Neuronal stem cell (in vitro differentiated cells): ENCODE measurements at regions not wholly inside any gene's neighbourhood (a gene's known extent, or its start where the extent isn't known, plus 50 kb on each side); places are given as distances from the start of the nearest gene placed in this dataset.
A peak's percentile ranks its signal among the peaks of the same experiment; 100 is the strongest.

ENCODE experiments used
- DNase-seq: peaks from one replicate; pipeline ENCODE4 v3.0.0-alpha.2; 2013; ENCODE audit warnings: low spot score
- H2AFZ ChIP-seq: one replicate; pipeline ENCODE4 v1.6.1; 2013; ENCODE audit warnings: mild to moderate bottlenecking, low read length, inconsistent platforms
- H2AK5ac ChIP-seq: 2 replicates; pipeline ENCODE4 v1.6.1; 2013; ENCODE audit warnings: low read depth, mild to moderate bottlenecking, inconsistent platforms, low read length, moderate library complexity, mixed read lengths
- H2BK120ac ChIP-seq: 2 replicates; pipeline ENCODE4 v1.6.1; 2013; ENCODE audit warnings: low read depth, mild to moderate bottlenecking, inconsistent platforms, low read length, moderate library complexity, mixed read lengths
- H2BK12ac ChIP-seq: one replicate; pipeline ENCODE4 v1.6.1; 2013; ENCODE audit warnings: low read length, inconsistent platforms
- H2BK15ac ChIP-seq: 2 replicates; pipeline ENCODE4 v1.6.1; 2013; ENCODE audit warnings: mild to moderate bottlenecking, low read length, inconsistent platforms, mixed read lengths
- H2BK5ac ChIP-seq: one replicate; pipeline ENCODE4 v1.6.1; 2013; ENCODE audit warnings: inconsistent platforms, mild to moderate bottlenecking, low read length, moderate library complexity
- H3K14ac ChIP-seq: one replicate; pipeline ENCODE4 v1.6.1; 2013; ENCODE audit warnings: low read length, inconsistent platforms
- H3K18ac ChIP-seq: 2 replicates; pipeline ENCODE4 v1.6.1; 2013; ENCODE audit warnings: low read length, inconsistent platforms
- H3K23ac ChIP-seq: 2 replicates; pipeline ENCODE4 v1.6.1; 2013; ENCODE audit warnings: low read depth, mild to moderate bottlenecking, mixed read lengths, low read length, inconsistent platforms; ENCODE audit not compliant: poor library complexity
- H3K27ac ChIP-seq: replicated peaks from 3 replicates; pipeline ENCODE4 v1.5.1; 2013; ENCODE audit warnings: low read length, inconsistent platforms
- H3K27me3 ChIP-seq, 3 experiments: 2 replicates each; pipeline ENCODE4 v1.6.1; 2013; ENCODE audit warnings: low read length in 3 of 3, mild to moderate bottlenecking in 2 of 3, inconsistent platforms in 1 of 3, low read depth in 1 of 3, mixed read lengths in 1 of 3, moderate library complexity in 1 of 3; ENCODE audit not compliant: control insufficient read depth in 3 of 3, insufficient read depth in 3 of 3
- H3K36me3 ChIP-seq, 2 donors: replicated peaks in 1 of 2; 2 replicates each; pipeline ENCODE4 v1.6.1; 2013; ENCODE audit warnings: low read length in 2 of 2; ENCODE audit not compliant: control insufficient read depth in 2 of 2, insufficient read depth in 2 of 2
- H3K4ac ChIP-seq: 2 replicates; pipeline ENCODE4 v1.6.1; 2013; ENCODE audit warnings: inconsistent platforms, mild to moderate bottlenecking, low read length, moderate library complexity
- H3K4me1 ChIP-seq, 2 donors: 1 replicate in 1 of 2; 2 replicates in 1 of 2; pipeline ENCODE4 v1.6.1; 2013; ENCODE audit warnings: low read length in 2 of 2, low read depth in 1 of 2; ENCODE audit not compliant: control insufficient read depth in 2 of 2, insufficient read depth in 1 of 2
- H3K4me2 ChIP-seq: one replicate; pipeline ENCODE4 v1.6.1; 2013; ENCODE audit warnings: mild to moderate bottlenecking, low read length, inconsistent platforms; ENCODE audit not compliant: insufficient read depth, poor library complexity, severe bottlenecking
- H3K4me3 ChIP-seq, 2 donors: 2 replicates each; pipeline ENCODE4 v1.5.1; 2013; ENCODE audit warnings: low read length in 2 of 2, mild to moderate bottlenecking in 2 of 2, inconsistent platforms in 1 of 2, moderate library complexity in 1 of 2
- H3K79me1 ChIP-seq: one replicate; pipeline ENCODE4 v1.6.1; 2013; ENCODE audit warnings: low read depth, mild to moderate bottlenecking, inconsistent platforms, low read length, moderate library complexity
- H3K9ac ChIP-seq: one replicate; pipeline ENCODE4 v1.6.1; 2013; ENCODE audit warnings: mild to moderate bottlenecking, low read depth, low read length, inconsistent platforms; ENCODE audit not compliant: poor library complexity
- H3K9me3 ChIP-seq, 2 donors: replicated peaks in 1 of 2; 2 replicates each; pipeline versions ENCODE3 to v1.6.1; 2013; ENCODE audit warnings: low read length in 2 of 2, mild to moderate bottlenecking in 2 of 2, inconsistent platforms in 1 of 2, low read depth in 1 of 2, mixed read lengths in 1 of 2, moderate library complexity in 1 of 2; ENCODE audit not compliant: control insufficient read depth in 2 of 2, insufficient read depth in 1 of 2
- H4K8ac ChIP-seq: one replicate; pipeline ENCODE4 v1.6.1; 2013; ENCODE audit warnings: low read depth, mild to moderate bottlenecking, inconsistent platforms, low read length, moderate library complexity
- H4K91ac ChIP-seq: one replicate; pipeline ENCODE4 v1.6.1; 2013; ENCODE audit warnings: low read length, low read depth, mild to moderate bottlenecking, inconsistent platforms; ENCODE audit not compliant: poor library complexity
- WGBS, 2 donors: extraction: QIAGEN DNeasy Blood & Tissue Kit; methylation state at CpG; one replicate each; pipeline ENCODE4 v1.1.7; 2013; ENCODE audit warnings: missing lambda C conversion rate in 2 of 2, mixed read lengths in 1 of 2; ENCODE audit not compliant: insufficient read length in 2 of 2, insufficient replicate concordance in 1 of 2; ENCODE audit errors: extremely low coverage in 2 of 2; 5-methylcytosine and 5-hydroxymethylcytosine counted together

DNA sequence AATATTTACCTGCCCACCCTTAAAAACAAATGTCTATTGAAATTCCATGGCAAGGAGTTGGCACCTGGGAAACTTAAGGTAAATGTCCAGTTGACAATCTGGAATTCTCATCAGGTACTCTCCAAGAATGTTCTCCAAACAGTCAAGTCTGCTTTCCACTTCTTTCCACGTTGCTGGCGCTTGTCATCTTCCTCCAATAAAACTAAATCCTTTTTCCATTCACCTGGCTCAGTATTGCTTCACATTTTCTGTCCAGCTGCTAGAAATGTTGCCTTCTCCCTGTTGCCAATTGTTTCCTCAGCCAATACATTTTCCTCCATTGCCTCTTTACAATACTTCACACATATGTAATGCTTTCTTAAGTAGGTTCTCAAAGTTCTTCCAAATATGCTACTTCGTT lies 1288.1 kb upstream of the MAP3K7 start:
- no CpG with 5 or more reads among the region's 3 CpGs for WGBS, 2 donors

DNA sequence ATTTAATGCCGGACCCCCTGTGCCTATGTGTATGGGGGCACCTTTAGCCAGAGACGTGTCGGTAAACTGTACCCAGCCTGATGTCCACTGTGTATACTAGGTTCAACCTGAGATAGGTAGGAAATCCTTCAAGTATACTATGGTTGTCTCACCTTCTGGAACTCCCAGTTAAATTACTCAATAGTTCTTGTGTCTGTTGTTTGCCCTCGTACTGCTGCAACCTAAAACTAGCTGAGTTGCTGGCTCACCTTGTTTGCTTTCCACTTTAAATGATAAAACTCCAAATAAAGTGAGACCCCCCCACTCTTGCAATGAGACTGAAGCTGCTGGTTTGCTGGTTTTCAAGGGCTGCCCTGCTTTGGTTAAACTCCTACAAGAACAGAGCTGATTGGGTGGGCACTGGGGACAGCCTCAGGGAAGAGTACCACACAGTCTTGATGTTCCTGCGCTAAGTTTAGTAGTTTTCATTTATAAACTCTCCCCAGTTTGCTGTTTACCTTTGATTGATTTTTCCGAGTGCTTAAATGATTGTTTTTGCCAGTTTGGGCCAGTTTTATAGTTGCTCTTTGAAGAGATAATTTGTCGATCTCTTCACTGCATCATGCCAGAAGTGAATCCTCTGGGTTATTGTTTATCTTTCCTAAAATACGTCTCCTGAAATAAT lies 1281.8 kb upstream of the MAP3K7 start:
- Histone ChIP-seq H4K91ac (no peak overlapping the region), H3K4ac (no peak overlapping the region), H3K23ac (no peak overlapping the region)

More for the DNA sequence above, 1288.1 kb upstream of the MAP3K7 start:
- DNase-seq, result no peak
- Histone ChIP-seq H3K18ac (no peak overlapping the region), H2AK5ac (no peak overlapping the region), H3K4me1 (no peaks in the 10 kb centered on the region), H2BK15ac (no peak overlapping the region), H4K8ac (no peak overlapping the region), H3K36me3 (no peaks in the 10 kb centered on the region), H3K14ac (no peak overlapping the region), H2BK120ac (no peak overlapping the region), H4K91ac (no peak overlapping the region), H3K27me3 (no peaks in the 10 kb centered on the region), H3K4ac (no peak overlapping the region), H3K9ac (no peak overlapping the region), H2BK5ac (no peak overlapping the region), H3K79me1 (no peaks in the 10 kb centered on the region), H2AFZ (no peak overlapping the region), H3K27ac (no peak overlapping the region), H3K9me3 (no peaks in the 10 kb centered on the region), H2BK12ac (no peak overlapping the region), H3K4me3 (no peak overlapping the region), H3K23ac (no peak overlapping the region), H3K4me2 (no peak overlapping the region)

DNA sequence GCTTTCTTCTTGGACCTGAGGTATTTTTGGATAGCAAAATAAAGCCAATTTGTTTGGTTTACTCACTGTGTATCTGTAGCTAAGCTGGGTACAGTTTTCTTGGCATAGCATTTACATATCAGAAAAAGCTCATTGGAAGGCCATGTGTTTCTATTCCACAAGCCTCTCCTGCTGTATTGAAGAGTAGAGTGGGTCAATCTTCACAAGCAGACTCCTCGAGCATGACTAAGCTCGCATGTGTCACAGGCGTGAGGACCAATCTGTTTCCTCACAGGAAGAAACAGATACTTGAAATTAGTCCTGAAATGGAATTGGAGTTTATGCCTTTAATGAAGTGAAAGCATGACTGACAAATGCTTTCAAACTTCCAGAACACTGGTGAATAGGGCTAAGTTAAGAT lies 1279.0 kb upstream of the MAP3K7 start:
- no peak overlapping the region for H3K18ac ChIP-seq
- H4K91ac ChIP-seq, result no peak overlapping the region
- H3K79me1 ChIP-seq, result no peaks in the 10 kb centered on the region
- no peaks in the 10 kb centered on the region for H3K9me3 ChIP-seq
- no peak overlapping the region for H3K9ac ChIP-seq
- H2BK120ac ChIP-seq, result no peak overlapping the region
- no peak overlapping the region for H3K14ac ChIP-seq
- H3K4me2 ChIP-seq, result no peak overlapping the region
- no peak for DNase-seq
- H3K4me3 ChIP-seq, result no peak overlapping the region
- H3K27ac ChIP-seq, result no peak overlapping the region
- H2BK12ac ChIP-seq, result no peak overlapping the region
- H3K4ac ChIP-seq, result no peak overlapping the region
- H2BK5ac ChIP-seq, result no peak overlapping the region
- no peak overlapping the region for H4K8ac ChIP-seq
- H3K23ac ChIP-seq, result no peak overlapping the region
- H3K27me3 ChIP-seq, result no peaks in the 10 kb centered on the region
- H3K4me1 ChIP-seq, result peaks cover 0 to 3% of the 10 kb centered on the region in 2 donors
- no peak overlapping the region for H2BK15ac ChIP-seq
- H3K36me3 ChIP-seq, result no peaks in the 10 kb centered on the region
- peak overlapping the region; percentile 59 for H2AFZ ChIP-seq
- H2AK5ac ChIP-seq, result no peak overlapping the region
- no CpG with 5 or more reads among the region's 3 CpGs for WGBS, 2 donors

More for the DNA sequence above, 1281.8 kb upstream of the MAP3K7 start:
- no peak overlapping the region for H2BK5ac ChIP-seq
- H3K79me1 ChIP-seq, result no peaks in the 10 kb centered on the region
- H3K18ac ChIP-seq, result no peak overlapping the region
- no peak overlapping the region for H3K14ac ChIP-seq
- H3K9me3 ChIP-seq, result no peaks in the 10 kb centered on the region
- H3K9ac ChIP-seq, result no peak overlapping the region
- H2AFZ ChIP-seq, result no peak overlapping the region
- WGBS, 2 donors, result no CpG with 5 or more reads among the region's 8 CpGs
- no peak for DNase-seq
- no peak overlapping the region for H2AK5ac ChIP-seq
- H3K4me2 ChIP-seq, result no peak overlapping the region
- no peak overlapping the region for H2BK120ac ChIP-seq
- H3K36me3 ChIP-seq, result no peaks in the 10 kb centered on the region
- no peak overlapping the region for H4K8ac ChIP-seq
- no peak overlapping the region for H3K4me3 ChIP-seq
- H3K4me1 ChIP-seq, result no peaks in the 10 kb centered on the region
- H3K27ac ChIP-seq, result no peak overlapping the region
- H3K27me3 ChIP-seq, result no peaks in the 10 kb centered on the region
- no peak overlapping the region for H2BK15ac ChIP-seq
- H2BK12ac ChIP-seq, result no peak overlapping the region

DNA sequence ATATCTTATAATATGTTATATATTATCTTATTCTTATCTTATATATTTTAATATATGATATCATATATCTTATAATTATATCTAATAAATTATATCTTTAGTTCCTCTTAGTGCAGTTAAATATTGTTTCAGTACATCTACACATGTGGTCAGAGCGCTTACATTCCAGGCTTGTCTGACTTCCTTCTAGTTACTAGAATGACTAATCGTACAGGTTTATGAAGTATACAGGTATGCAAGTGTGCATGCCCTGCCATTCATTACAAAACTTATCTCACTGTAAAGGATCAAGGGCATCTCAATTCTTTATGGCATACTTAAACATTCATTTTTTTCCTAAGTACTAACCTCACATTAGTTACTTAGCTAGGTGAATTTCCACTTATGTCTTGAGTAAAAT lies 1278.0 kb upstream of the MAP3K7 start:
- Histone ChIP-seq H2BK5ac (no peak overlapping the region), H3K9me3 (no peaks in the 10 kb centered on the region)
- no CpG with 5 or more reads among the region's 2 CpGs for WGBS, 2 donors

More for the DNA sequence above, 1278.0 kb upstream of the MAP3K7 start:
- Histone ChIP-seq H2AFZ (no peak overlapping the region), H3K36me3 (no peaks in the 10 kb centered on the region), H2BK120ac (no peak overlapping the region), H3K27ac (no peak overlapping the region), H3K4me2 (no peak overlapping the region), H2BK15ac (no peak overlapping the region), H3K4me1 (peaks cover 0 to 3% of the 10 kb centered on the region in 2 donors), H3K79me1 (no peaks in the 10 kb centered on the region), H3K9ac (no peak overlapping the region), H4K8ac (no peak overlapping the region), H3K23ac (no peak overlapping the region), H3K14ac (no peak overlapping the region), H3K27me3 (no peaks in the 10 kb centered on the region), H2BK12ac (no peak overlapping the region), H3K18ac (no peak overlapping the region), H3K4me3 (no peak overlapping the region), H3K4ac (no peak overlapping the region), H4K91ac (no peak overlapping the region), H2AK5ac (no peak overlapping the region)
- DNase-seq, result no peak
